SK-N-SH (cell line): ENCODE measurements at regions not wholly inside any gene's neighbourhood (a gene's known extent, or its start where the extent isn't known, plus 50 kb on each side); places are given as distances from the start of the nearest gene placed in this dataset.

Experiments
- CTCF ChIA-PET: fragments of 300-600, 350-600 bp; formaldehyde crosslinking; extraction: SDS; loops from one replicate; lab custom pipeline; 2021; lab: Yijun Ruan, JAX
- POLR2A ChIA-PET: fragments of 350-600 bp; sonication (Branson Sonifier 250); formaldehyde crosslinking; extraction: SDS; loops from one replicate; lab custom pipeline; 2020; ENCODE audit warnings: antibody characterized with exemption, inconsistent platforms; lab: Yijun Ruan, JAX
- DNase-seq: peaks from one replicate; pipeline ENCODE4 v3.0.0; 2012
- H2AFZ ChIP-seq: fragments of 200-600 bp; sonication (generic); 2 replicates; pipeline ENCODE4 v1.8.1; 2016; ENCODE audit warnings: antibody characterized with exemption, mild to moderate bottlenecking, low read depth
- H3F3A ChIP-seq: fragments of 200-600 bp; sonication (generic); replicated peaks from 2 replicates; pipeline ENCODE3; 2016; ENCODE audit warnings: antibody characterized with exemption, mild to moderate bottlenecking; ENCODE audit not compliant: insufficient read depth
- H3K27ac ChIP-seq, 2 experiments: fragments of 200-500 bp in 1 of 2; fragments of 200-600 bp in 1 of 2; sonication (Bioruptor generic) in 1 of 2; sonication (generic), shearing (Covaris generic) in 1 of 2; 2 replicates each; pipeline versions ENCODE4 v1.5.1 to v1.6.1; 2014 to 2016; ENCODE audit warnings: low read depth in 2 of 2, inconsistent platforms in 1 of 2, low read length in 1 of 2, mild to moderate bottlenecking in 1 of 2, mixed read lengths in 1 of 2
- H3K27me3 ChIP-seq: fragments of 200-600 bp; sonication (generic), shearing (Covaris generic); 2 replicates; pipeline ENCODE4 v1.6.1; 2016; ENCODE audit warnings: mixed run types; ENCODE audit not compliant: insufficient read depth
- H3K36me3 ChIP-seq, 2 experiments: fragments of 200-500 bp in 1 of 2; fragments of 200-600 bp in 1 of 2; sonication (Bioruptor generic) in 1 of 2; sonication (generic) in 1 of 2; replicated peaks in 1 of 2; 2 replicates each; pipeline versions ENCODE3 to v1.5.1; 2014 to 2016; ENCODE audit warnings: low read length in 1 of 2, mild to moderate bottlenecking in 1 of 2; ENCODE audit not compliant: insufficient read depth in 2 of 2, control insufficient read depth in 1 of 2
- H3K4me1 ChIP-seq, 2 experiments: fragments of 200-500 bp in 1 of 2; fragments of 200-600 bp in 1 of 2; sonication (Bioruptor generic) in 1 of 2; sonication (generic), shearing (Covaris generic) in 1 of 2; 2 replicates each; pipeline versions ENCODE4 v1.5.1 to v1.6.1; 2014 to 2016; ENCODE audit warnings: low read depth in 1 of 2, low read length in 1 of 2, mixed run types in 1 of 2; ENCODE audit not compliant: insufficient read depth in 2 of 2, control insufficient read depth in 1 of 2
- H3K4me2 ChIP-seq: fragments of 200-600 bp; sonication (generic), shearing (Covaris generic); 2 replicates; pipeline ENCODE4 v1.6.1; 2017; ENCODE audit warnings: mixed run types
- H3K4me3 ChIP-seq, 2 experiments: fragments of 200-500 bp in 1 of 2; fragments of 200-600 bp in 1 of 2; sonication (Bioruptor generic) in 1 of 2; sonication (generic), shearing (Covaris generic) in 1 of 2; 2 replicates each; pipeline versions ENCODE4 v1.5.1 to v1.8.1; 2014 to 2016; ENCODE audit warnings: low read depth in 2 of 2, inconsistent platforms in 1 of 2, low read length in 1 of 2, mild to moderate bottlenecking in 1 of 2, mixed read lengths in 1 of 2, moderate library complexity in 1 of 2
- H3K79me2 ChIP-seq: fragments of 200-600 bp; sonication (generic); 2 replicates; pipeline ENCODE4 v1.8.1; 2017; ENCODE audit warnings: mild to moderate bottlenecking; ENCODE audit not compliant: insufficient read depth
- H3K9ac ChIP-seq: fragments of 200-600 bp; sonication (generic); 2 replicates; pipeline ENCODE4 v1.6.1; 2017; ENCODE audit warnings: mixed run types
- H3K9me2 ChIP-seq: fragments of 200-600 bp; sonication (generic); 2 replicates; pipeline ENCODE4 v1.6.1; 2017; ENCODE audit warnings: mixed run types
- H3K9me3 ChIP-seq: fragments of 200-600 bp; sonication (generic); 2 replicates; pipeline ENCODE4 v1.6.1; 2017; ENCODE audit warnings: mixed run types, mild to moderate bottlenecking, moderate library complexity
- H4K20me1 ChIP-seq: fragments of 200-600 bp; sonication (generic); 2 replicates; pipeline ENCODE4 v1.6.1; 2017; ENCODE audit warnings: mild to moderate bottlenecking, mixed run types; ENCODE audit not compliant: insufficient read depth
- CHD2 ChIP-seq: fragments of 150-350 bp; IDR thresholded peaks from 2 replicates; pipeline ENCODE4 v1.6.1; 2018; ENCODE audit warnings: low read length; ENCODE audit not compliant: partially characterized antibody
- FOXJ3 ChIP-seq: sonication (generic); formaldehyde crosslinking; IDR thresholded peaks from 2 replicates; pipeline ENCODE4 v1.5.1; 2020; ENCODE audit warnings: mild to moderate bottlenecking, missing genetic modification reagents
- GATA2 ChIP-seq: sonication (generic); formaldehyde crosslinking; IDR thresholded peaks from 2 replicates; pipeline ENCODE4 v1.5.0; 2020; ENCODE audit warnings: mild to moderate bottlenecking, missing genetic modification reagents
- MAX ChIP-seq: IDR thresholded peaks from 2 replicates; pipeline ENCODE4 v1.4.0; 2012; ENCODE audit warnings: low read depth
- MEF2A ChIP-seq: IDR thresholded peaks from 2 replicates; pipeline ENCODE4 v1.4.0; 2012; ENCODE audit warnings: low read depth, borderline replicate concordance
- MXI1 ChIP-seq: IDR thresholded peaks from 2 replicates; pipeline ENCODE4 v1.6.1; 2012; ENCODE audit warnings: mild to moderate bottlenecking, low read depth, low read length, improper control_type of control experiment
- NFIC ChIP-seq: IDR thresholded peaks from 2 replicates; pipeline ENCODE4 v1.4.0; 2012; ENCODE audit warnings: borderline replicate concordance
- RCOR1 ChIP-seq: fragments of 150-350 bp; IDR thresholded peaks from 2 replicates; pipeline ENCODE4 v1.6.1; 2017; ENCODE audit warnings: antibody characterized with exemption, low read length
- RFX5 ChIP-seq: IDR thresholded peaks from 2 replicates; pipeline ENCODE4 v1.6.1; 2012; ENCODE audit warnings: mild to moderate bottlenecking, improper control_type of control experiment, low read length
- SMC3 ChIP-seq: IDR thresholded peaks from 2 replicates; pipeline ENCODE4 v1.6.1; 2012; ENCODE audit warnings: low read depth, low read length, improper control_type of control experiment
- TEAD4 ChIP-seq: IDR thresholded peaks from 2 replicates; pipeline ENCODE4 v1.4.0; 2012; ENCODE audit warnings: mild to moderate bottlenecking, borderline replicate concordance; ENCODE audit not compliant: insufficient read depth
- YY1 ChIP-seq: IDR thresholded peaks from 2 replicates; pipeline ENCODE4 v1.4.0; 2012; ENCODE audit warnings: low read depth, mild to moderate bottlenecking
- WGBS: methylation state at CpG from one replicate; pipeline ENCODE4 v1.1.6; 2017; ENCODE audit warnings: low lambda C conversion rate; 5-methylcytosine and 5-hydroxymethylcytosine counted together
- TF ChIP-seq, protein P1 (sequence below): IDR thresholded peaks from 2 replicates; pipeline ENCODE4 v1.6.1; 2012; ENCODE audit warnings: mild to moderate bottlenecking, low read depth, low read length, moderate library complexity
- TF ChIP-seq, protein P2 (sequence below): IDR thresholded peaks from 2 replicates; pipeline ENCODE4 v1.4.0; 2012; ENCODE audit warnings: low read depth, borderline replicate concordance

GRCh38 chr12:44961887-44962286, 85.8 kb upstream of the NELL2 start:
- CTCF ChIA-PET = interaction anchor here (0.6 to 5.5 kb wide), 2 partner anchors 13 to 64 kb away, joined by 3 to 41 read pairs; no protein-coding TSS in a partner anchor
- H3K4me1 ChIP-seq = no peaks in the 10 kb centered on the region
- WGBS = 1% methylated on average over 3 of the region's 3 CpGs

DNA sequence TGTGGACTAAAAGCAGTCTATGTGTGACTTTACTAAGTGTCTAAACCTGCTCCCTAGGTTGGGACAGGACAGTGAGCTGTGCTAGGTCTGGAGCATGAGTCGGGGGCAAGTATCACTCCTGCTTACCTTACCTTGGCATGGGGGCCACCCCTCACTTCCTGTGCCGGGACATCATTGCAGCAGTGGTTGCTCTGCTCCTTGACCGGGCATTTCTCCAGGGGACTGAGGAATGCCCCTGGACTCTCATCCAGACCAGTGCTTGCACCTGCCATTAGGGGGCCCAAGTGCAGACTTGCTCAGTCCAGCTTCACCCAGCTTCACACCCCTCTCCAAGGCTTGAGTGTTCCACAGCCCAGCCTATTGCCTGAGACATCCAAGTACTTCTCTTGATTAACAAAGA, 84.7 kb upstream of the NELL2 start:
- WGBS = no CpG with 5 or more reads among the region's 3 CpGs
- Histone ChIP-seq H3K27ac (no peak overlapping the region), H3K9ac (no peak overlapping the region), H4K20me1 (no peaks in the 10 kb centered on the region), H3K9me3 (no peaks in the 10 kb centered on the region), H3K4me1 (no peaks in the 10 kb centered on the region), H2AFZ (no peak overlapping the region), H3K27me3 (no peaks in the 10 kb centered on the region), H3K4me2 (no peak overlapping the region), H3K9me2 (no peaks in the 10 kb centered on the region), H3F3A (no peaks in the 10 kb centered on the region), H3K79me2 (no peaks in the 10 kb centered on the region), H3K4me3 (no peak overlapping the region), H3K36me3 (no peaks in the 10 kb centered on the region)
- TF ChIP-seq YY1 (no peak), RCOR1 (no peak), SMC3 (no peak), MEF2A (no peak), GATA2 (CRISPR knock-in tag) (no peak), NFIC (no peak)
- TF ChIP-seq, protein P1, sequence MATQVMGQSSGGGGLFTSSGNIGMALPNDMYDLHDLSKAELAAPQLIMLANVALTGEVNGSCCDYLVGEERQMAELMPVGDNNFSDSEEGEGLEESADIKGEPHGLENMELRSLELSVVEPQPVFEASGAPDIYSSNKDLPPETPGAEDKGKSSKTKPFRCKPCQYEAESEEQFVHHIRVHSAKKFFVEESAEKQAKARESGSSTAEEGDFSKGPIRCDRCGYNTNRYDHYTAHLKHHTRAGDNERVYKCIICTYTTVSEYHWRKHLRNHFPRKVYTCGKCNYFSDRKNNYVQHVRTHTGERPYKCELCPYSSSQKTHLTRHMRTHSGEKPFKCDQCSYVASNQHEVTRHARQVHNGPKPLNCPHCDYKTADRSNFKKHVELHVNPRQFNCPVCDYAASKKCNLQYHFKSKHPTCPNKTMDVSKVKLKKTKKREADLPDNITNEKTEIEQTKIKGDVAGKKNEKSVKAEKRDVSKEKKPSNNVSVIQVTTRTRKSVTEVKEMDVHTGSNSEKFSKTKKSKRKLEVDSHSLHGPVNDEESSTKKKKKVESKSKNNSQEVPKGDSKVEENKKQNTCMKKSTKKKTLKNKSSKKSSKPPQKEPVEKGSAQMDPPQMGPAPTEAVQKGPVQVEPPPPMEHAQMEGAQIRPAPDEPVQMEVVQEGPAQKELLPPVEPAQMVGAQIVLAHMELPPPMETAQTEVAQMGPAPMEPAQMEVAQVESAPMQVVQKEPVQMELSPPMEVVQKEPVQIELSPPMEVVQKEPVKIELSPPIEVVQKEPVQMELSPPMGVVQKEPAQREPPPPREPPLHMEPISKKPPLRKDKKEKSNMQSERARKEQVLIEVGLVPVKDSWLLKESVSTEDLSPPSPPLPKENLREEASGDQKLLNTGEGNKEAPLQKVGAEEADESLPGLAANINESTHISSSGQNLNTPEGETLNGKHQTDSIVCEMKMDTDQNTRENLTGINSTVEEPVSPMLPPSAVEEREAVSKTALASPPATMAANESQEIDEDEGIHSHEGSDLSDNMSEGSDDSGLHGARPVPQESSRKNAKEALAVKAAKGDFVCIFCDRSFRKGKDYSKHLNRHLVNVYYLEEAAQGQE = no peak
- ChIA-PET CTCF (interaction anchor here (5.5 kb wide), 1 partner anchor 12 kb away, joined by 41 read pairs; no protein-coding TSS in a partner anchor), POLR2A (no interaction called here)
- DNase-seq = no peak

More at GRCh38 chr12:44961887-44962286, 85.8 kb upstream of the NELL2 start:
- DNase-seq = no peak
- H3K27ac ChIP-seq = no peak overlapping the region
- no peaks in the 10 kb centered on the region for H3K79me2 ChIP-seq
- no peaks in the 10 kb centered on the region for H4K20me1 ChIP-seq
- no peaks in the 10 kb centered on the region for H3F3A ChIP-seq
- POLR2A ChIA-PET = no interaction called here
- H3K4me3 ChIP-seq = no peak overlapping the region
- H3K4me2 ChIP-seq = no peak overlapping the region
- H3K9ac ChIP-seq = no peak overlapping the region
- no peak for TF ChIP-seq FOXJ3 (CRISPR knock-in tag)
- no peak for TF ChIP-seq MXI1
- TF ChIP-seq, protein P2, sequence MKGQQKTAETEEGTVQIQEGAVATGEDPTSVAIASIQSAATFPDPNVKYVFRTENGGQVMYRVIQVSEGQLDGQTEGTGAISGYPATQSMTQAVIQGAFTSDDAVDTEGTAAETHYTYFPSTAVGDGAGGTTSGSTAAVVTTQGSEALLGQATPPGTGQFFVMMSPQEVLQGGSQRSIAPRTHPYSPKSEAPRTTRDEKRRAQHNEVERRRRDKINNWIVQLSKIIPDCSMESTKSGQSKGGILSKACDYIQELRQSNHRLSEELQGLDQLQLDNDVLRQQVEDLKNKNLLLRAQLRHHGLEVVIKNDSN = no peak
- no peak for TF ChIP-seq RFX5
- TF ChIP-seq TEAD4 = no peak
- no peak for TF ChIP-seq GATA2 (CRISPR knock-in tag)
- no peak for TF ChIP-seq CHD2
- TF ChIP-seq SMC3 = no peak
- no peak for TF ChIP-seq MAX
- no peaks in the 10 kb centered on the region for H3K9me3 ChIP-seq
- H2AFZ ChIP-seq = no peak overlapping the region
- no peaks in the 10 kb centered on the region for H3K9me2 ChIP-seq
- H3K36me3 ChIP-seq = no peaks in the 10 kb centered on the region
- H3K27me3 ChIP-seq = no peaks in the 10 kb centered on the region
